Prostate gland (tissue), 2 donors: ENCODE measurements at regions not wholly inside any gene's neighbourhood (a gene's known extent, or its start where the extent isn't known, plus 50 kb on each side); places are given as distances from the start of the nearest gene placed in this dataset.

Experiments
- DNase-seq: peaks from one replicate; pipeline ENCODE4 v3.0.0-alpha.2; 2019; ENCODE audit warnings: low spot score
- H3K27ac ChIP-seq, 2 donors: fragments of 200-600 bp; sonication (generic); 2 replicates each; pipeline ENCODE4 v1.5.1; 2017 to 2019
- H3K27me3 ChIP-seq: fragments of 200-600 bp; sonication (generic); replicated peaks from 2 replicates; pipeline ENCODE4 v1.5.1; 2019; ENCODE audit not compliant: insufficient read depth
- H3K36me3 ChIP-seq, 2 donors: fragments of 200-600 bp; sonication (generic); 1 replicate in 1 of 2; 2 replicates in 1 of 2; pipeline versions ENCODE4 v1.5.1 to v1.8.1; 2017 to 2019
- H3K4me1 ChIP-seq: fragments of 200-600 bp; sonication (generic); replicated peaks from 2 replicates; pipeline ENCODE4 v1.5.1; 2019
- H3K4me3 ChIP-seq, 2 donors: fragments of 200-600 bp; sonication (generic); 2 replicates each; pipeline ENCODE4 v1.5.1; 2017 to 2019
- H3K9me3 ChIP-seq: fragments of 200-600 bp; sonication (generic); 2 replicates; pipeline ENCODE4 v1.5.1; 2017
- CTCF ChIP-seq, 4 experiments: fragments of 200-600 bp in 2 of 4; fragments of 450-650 bp in 2 of 4; sonication (generic) in 2 of 4; IDR thresholded peaks; 1 replicate in 3 of 4; 2 replicates in 1 of 4; pipeline ENCODE4 v1.5.1; 2016 to 2019; ENCODE audit warnings: antibody characterized with exemption in 4 of 4, mild to moderate bottlenecking in 2 of 4, moderate library complexity in 2 of 4
- POLR2A ChIP-seq: fragments of 450-650 bp; IDR thresholded peaks from one replicate; pipeline ENCODE4 v1.6.1; 2016; ENCODE audit warnings: antibody characterized with exemption, mild to moderate bottlenecking
- POLR2AphosphoS5 ChIP-seq: sonication (generic); formaldehyde crosslinking; IDR thresholded peaks from one replicate; pipeline ENCODE4 v1.6.1; 2017; ENCODE audit warnings: antibody characterized with exemption
- WGBS: methylation state at CpG from one replicate; pipeline ENCODE4 v1.1.5; 2018; 5-methylcytosine and 5-hydroxymethylcytosine counted together
- intact Hi-C: fragments of 100-400 bp; cut with DNase I; formaldehyde crosslinking; loops from one replicate; pipeline ENCODE4 v1.14.2; 2022

GRCh38 chrX:117093319-117093718 lies 630.5 kb upstream of the CT83 start:
- H3K27ac ChIP-seq: no peak overlapping the region
- no peaks in the 10 kb centered on the region for H3K27me3 ChIP-seq
- H3K4me3 ChIP-seq: no peak overlapping the region
- TF ChIP-seq POLR2A: no peak
- intact Hi-C loops: no loop called here
- WGBS: 81% methylated on average over 1 of the region's 1 CpG
- H3K4me1 ChIP-seq: no peaks in the 10 kb centered on the region
- no peak for DNase-seq
- H3K9me3 ChIP-seq: no peaks in the 10 kb centered on the region
- no peaks in the 10 kb centered on the region for H3K36me3 ChIP-seq

DNA sequence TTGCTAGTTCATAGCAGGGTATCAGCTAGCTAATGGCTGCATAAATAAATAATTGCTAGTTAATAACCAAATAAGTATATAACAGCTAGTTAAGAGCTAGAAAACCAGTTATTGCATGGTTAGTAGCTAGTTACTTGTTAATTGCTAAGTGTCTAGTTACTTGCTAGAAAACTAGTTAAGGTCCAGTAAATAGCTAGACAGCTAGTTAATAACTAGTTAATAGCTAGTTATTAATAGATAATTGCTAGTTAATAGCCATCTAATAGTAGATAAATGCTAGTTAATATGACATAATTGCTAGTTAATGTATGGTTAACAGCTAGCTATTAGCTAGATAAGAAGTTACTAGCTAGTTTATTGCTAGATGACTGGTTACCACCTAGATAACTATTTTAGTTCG lies 629.9 kb upstream of the CT83 start:
- no peaks in the 10 kb centered on the region for H3K9me3 ChIP-seq
- H3K36me3 ChIP-seq: no peaks in the 10 kb centered on the region
- H3K27ac ChIP-seq: no peak overlapping the region
- intact Hi-C loops: no loop called here
- no peak overlapping the region for H3K4me3 ChIP-seq
- TF ChIP-seq POLR2AphosphoS5 (no peak), CTCF (IDR thresholded peaks at IDR 0.05) (no peak)
- 95% methylated on average over 1 of the region's 1 CpG for WGBS
- H3K27me3 ChIP-seq: no peaks in the 10 kb centered on the region
- H3K4me1 ChIP-seq: no peaks in the 10 kb centered on the region
- DNase-seq: no peak

GRCh38 chrX:117063224-117063623 lies 600.4 kb upstream of the CT83 start:
- TF ChIP-seq POLR2AphosphoS5: no peak
- TF ChIP-seq CTCF (IDR thresholded peaks at IDR 0.05): no peak
- TF ChIP-seq POLR2A: no peak
- Histone ChIP-seq H3K36me3 (no peaks in the 10 kb centered on the region), H3K4me1 (no peaks in the 10 kb centered on the region), H3K27ac (no peak overlapping the region), H3K27me3 (no peaks in the 10 kb centered on the region), H3K9me3 (no peaks in the 10 kb centered on the region), H3K4me3 (no peak overlapping the region)
- intact Hi-C loops: no loop called here
- DNase-seq: no peak

- H3K9me3 ChIP-seq: no peaks in the 10 kb centered on the region
- no peak overlapping the region for H3K27ac ChIP-seq
- no peak for TF ChIP-seq CTCF (IDR thresholded peaks at IDR 0.05)
- H3K4me3 ChIP-seq: no peak overlapping the region
- H3K27me3 ChIP-seq: no peaks in the 10 kb centered on the region
- H3K4me1 ChIP-seq: no peaks in the 10 kb centered on the region
- intact Hi-C loops: no loop called here
- DNase-seq: no peak
- H3K36me3 ChIP-seq: no peaks in the 10 kb centered on the region
These were observed 597.1 kb upstream of the CT83 start for GRCh38 chrX:117059848-117060247.

- Histone ChIP-seq H3K9me3 (no peaks in the 10 kb centered on the region), H3K4me1 (no peaks in the 10 kb centered on the region), H3K4me3 (no peak overlapping the region), H3K36me3 (no peaks in the 10 kb centered on the region), H3K27ac (no peak overlapping the region), H3K27me3 (no peaks in the 10 kb centered on the region)
- intact Hi-C loops: no loop called here
- 67% methylated on average over 1 of the region's 1 CpG for WGBS
- TF ChIP-seq POLR2AphosphoS5 (no peak), POLR2A (no peak)
- DNase-seq: no peak
These were observed 590.5 kb upstream of the CT83 start for GRCh38 chrX:117053260-117053659.

- intact Hi-C loops: no loop called here
- no peaks in the 10 kb centered on the region for H3K36me3 ChIP-seq
- TF ChIP-seq POLR2A (no peak), CTCF (IDR thresholded peaks at IDR 0.05) (no peak)
- H3K4me3 ChIP-seq: no peak overlapping the region
- H3K27me3 ChIP-seq: no peaks in the 10 kb centered on the region
- WGBS: 75% methylated on average over 1 of the region's 1 CpG
- H3K4me1 ChIP-seq: no peaks in the 10 kb centered on the region
- no peak for DNase-seq
- H3K27ac ChIP-seq: no peak overlapping the region
- no peaks in the 10 kb centered on the region for H3K9me3 ChIP-seq
These were observed 576.2 kb upstream of the CT83 start for GRCh38 chrX:117038918-117039440.
